GM19463 (cell line): ENCODE measurements at regions not wholly inside any gene's neighbourhood (a gene's known extent, or its start where the extent isn't known, plus 50 kb on each side); places are given as distances from the start of the nearest gene placed in this dataset.
"Not testable (repeated sequence)": the region's sequence is repeated elsewhere in the genome, so short reads cannot be mapped to it uniquely, and the experiment has no call there.

Source experiments
- ATAC-seq: cut with Tn5 transposase; IDR thresholded peaks from one replicate; pipeline ENCODE4 v1.9.1; 2021; ENCODE audit warnings: mild to moderate bottlenecking, moderate library complexity; ENCODE audit not compliant: unreplicated experiment

GRCh38 chr9:85792057-85792456 lies 50.3 kb upstream of the AGTPBP1 start:
- not testable (repeated sequence) for ATAC-seq

- ATAC-seq = not testable (repeated sequence)
Observed at GRCh38 chr9:85802978-85803695, 61.4 kb upstream of the AGTPBP1 start.

GRCh38 chr9:85804847-85805133 lies 63.0 kb upstream of the AGTPBP1 start:
- not testable (repeated sequence) for ATAC-seq

- peak; percentile 66 for ATAC-seq
Observed at GRCh38 chr9:85805134-85806005, 63.6 kb upstream of the AGTPBP1 start.

GRCh38 chr9:85808329-85808728 lies 66.6 kb upstream of the AGTPBP1 start:
- not testable (repeated sequence) for ATAC-seq

- not testable (repeated sequence) for ATAC-seq
Observed at GRCh38 chr9:85813388-85813787, 71.6 kb upstream of the AGTPBP1 start.

- not testable (repeated sequence) for ATAC-seq
Observed at GRCh38 chr9:85814800-85815199, 73.0 kb upstream of the AGTPBP1 start.

GRCh38 chr9:85818971-85819370 lies 77.2 kb upstream of the AGTPBP1 start:
- peak; percentile 57 for ATAC-seq

- ATAC-seq = not testable (repeated sequence)
Observed at GRCh38 chr9:85820598-85820997, 78.8 kb upstream of the AGTPBP1 start.

GRCh38 chr9:85824949-85825348 lies 83.2 kb upstream of the AGTPBP1 start:
- ATAC-seq = not testable (repeated sequence)

- not testable (repeated sequence) for ATAC-seq
Observed at GRCh38 chr9:85834591-85834990, 92.8 kb upstream of the AGTPBP1 start.

- ATAC-seq = not testable (repeated sequence)
Observed at GRCh38 chr9:85843949-85844348, 97.0 kb upstream of the NAA35 start.

GRCh38 chr9:85847782-85848181 lies 93.2 kb upstream of the NAA35 start:
- ATAC-seq = not testable (repeated sequence)

- ATAC-seq = no peak
Observed at GRCh38 chr9:85858056-85858750, 82.7 kb upstream of the NAA35 start.

GRCh38 chr9:85859765-85860164 lies 81.2 kb upstream of the NAA35 start:
- ATAC-seq = no peak

GRCh38 chr9:85861882-85862281 lies 79.1 kb upstream of the NAA35 start:
- not testable (repeated sequence) for ATAC-seq

GRCh38 chr9:85863875-85864274 lies 77.1 kb upstream of the NAA35 start:
- ATAC-seq = no peak

GRCh38 chr9:85871008-85871407 lies 69.9 kb upstream of the NAA35 start:
- no peak for ATAC-seq

GRCh38 chr9:85871683-85872082 lies 69.3 kb upstream of the NAA35 start:
- ATAC-seq = not testable (repeated sequence)

GRCh38 chr9:85872463-85872862 lies 68.5 kb upstream of the NAA35 start:
- no peak for ATAC-seq

- no peak for ATAC-seq
Observed at GRCh38 chr9:85876628-85877027, 64.3 kb upstream of the NAA35 start.
